HUES48 (cell line): ENCODE measurements at regions not wholly inside any gene's neighbourhood (a gene's known extent, or its start where the extent isn't known, plus 50 kb on each side); places are given as distances from the start of the nearest gene placed in this dataset.
"Not testable (repeated sequence)": the region's sequence is repeated elsewhere in the genome, so short reads cannot be mapped to it uniquely, and the experiment has no call there.

Experiments used
- H3K27ac ChIP-seq: one replicate; pipeline ENCODE4 v1.7.0; 2013; ENCODE audit warnings: low read depth, low read length, inconsistent platforms
- H3K27me3 ChIP-seq: 2 replicates; pipeline ENCODE4 v1.6.1; 2013; ENCODE audit warnings: mild to moderate bottlenecking, low read length; ENCODE audit not compliant: control insufficient read depth, insufficient read depth
- H3K36me3 ChIP-seq: 2 replicates; pipeline ENCODE4 v1.6.1; 2013; ENCODE audit warnings: low read length; ENCODE audit not compliant: control insufficient read depth, insufficient read depth
- H3K4me1 ChIP-seq: 2 replicates; pipeline ENCODE4 v1.6.1; 2013; ENCODE audit warnings: mild to moderate bottlenecking, low read length; ENCODE audit not compliant: control insufficient read depth, insufficient read depth
- H3K4me3 ChIP-seq: 2 replicates; pipeline ENCODE4 v1.5.1; 2013; ENCODE audit warnings: mild to moderate bottlenecking, low read depth, low read length
- H3K9ac ChIP-seq: 2 replicates; pipeline ENCODE4 v1.6.1; 2013; ENCODE audit warnings: mild to moderate bottlenecking, low read depth, low read length, moderate library complexity
- H3K9me3 ChIP-seq: 2 replicates; pipeline ENCODE4 v1.6.1; 2013; ENCODE audit warnings: low read length; ENCODE audit not compliant: control insufficient read depth, insufficient read depth

- Histone ChIP-seq H3K9me3 (no peaks in the 10 kb centered on the region), H3K4me3 (no peak overlapping the region), H3K9ac (no peak overlapping the region), H3K27ac (no peak overlapping the region), H3K27me3 (no peaks in the 10 kb centered on the region), H3K36me3 (no peaks in the 10 kb centered on the region), H3K4me1 (peaks cover 8% of the 10 kb centered on the region)
These were observed 404.2 kb upstream of the CDIN1 start for GRCh38 chr15:36175186-36175740.

- Histone ChIP-seq H3K9me3 (no peaks in the 10 kb centered on the region), H3K27ac (no peak overlapping the region), H3K4me1 (peaks cover 8% of the 10 kb centered on the region), H3K36me3 (no peaks in the 10 kb centered on the region), H3K27me3 (no peaks in the 10 kb centered on the region), H3K4me3 (no peak overlapping the region), H3K9ac (no peak overlapping the region)
These were observed 403.6 kb upstream of the CDIN1 start for GRCh38 chr15:36175741-36176291.

GRCh38 chr15:36177590-36178302 lies 401.7 kb upstream of the CDIN1 start:
- H3K27ac ChIP-seq: no peak overlapping the region

GRCh38 chr15:36178303-36178633 lies 401.2 kb upstream of the CDIN1 start:
- Histone ChIP-seq H3K36me3 (no peaks in the 10 kb centered on the region), H3K4me1 (peaks cover 8% of the 10 kb centered on the region), H3K9ac (no peak overlapping the region), H3K9me3 (no peaks in the 10 kb centered on the region), H3K27me3 (no peaks in the 10 kb centered on the region), H3K4me3 (no peak overlapping the region), H3K27ac (no peak overlapping the region)

More at GRCh38 chr15:36177590-36178302, 401.7 kb upstream of the CDIN1 start:
- Histone ChIP-seq H3K27me3 (no peaks in the 10 kb centered on the region), H3K4me3 (no peak overlapping the region), H3K4me1 (peaks cover 8% of the 10 kb centered on the region), H3K36me3 (no peaks in the 10 kb centered on the region), H3K9me3 (no peaks in the 10 kb centered on the region), H3K9ac (no peak overlapping the region)

GRCh38 chr15:36183201-36183600 lies 396.2 kb upstream of the CDIN1 start:
- H3K9ac ChIP-seq: no peak overlapping the region
- no peaks in the 10 kb centered on the region for H3K4me1 ChIP-seq
- H3K36me3 ChIP-seq: no peaks in the 10 kb centered on the region
- H3K27me3 ChIP-seq: no peaks in the 10 kb centered on the region
- H3K4me3 ChIP-seq: no peak overlapping the region
- H3K27ac ChIP-seq: no peak overlapping the region
- H3K9me3 ChIP-seq: no peaks in the 10 kb centered on the region

- Histone ChIP-seq H3K9ac (no peak overlapping the region), H3K4me1 (no peaks in the 10 kb centered on the region), H3K27ac (no peak overlapping the region), H3K4me3 (no peak overlapping the region), H3K36me3 (no peaks in the 10 kb centered on the region), H3K27me3 (no peaks in the 10 kb centered on the region), H3K9me3 (no peaks in the 10 kb centered on the region)
These were observed 394.0 kb upstream of the CDIN1 start for GRCh38 chr15:36185438-36185837.

GRCh38 chr15:36185845-36186244 lies 393.6 kb upstream of the CDIN1 start:
- no peaks in the 10 kb centered on the region for H3K4me1 ChIP-seq
- H3K9me3 ChIP-seq: no peaks in the 10 kb centered on the region
- H3K27ac ChIP-seq: no peak overlapping the region
- H3K27me3 ChIP-seq: no peaks in the 10 kb centered on the region
- no peak overlapping the region for H3K4me3 ChIP-seq
- no peak overlapping the region for H3K9ac ChIP-seq
- no peaks in the 10 kb centered on the region for H3K36me3 ChIP-seq

- no peak overlapping the region for H3K4me3 ChIP-seq
- H3K27ac ChIP-seq: no peak overlapping the region
- H3K9ac ChIP-seq: no peak overlapping the region
- no peaks in the 10 kb centered on the region for H3K4me1 ChIP-seq
- H3K36me3 ChIP-seq: no peaks in the 10 kb centered on the region
- H3K9me3 ChIP-seq: no peaks in the 10 kb centered on the region
- no peaks in the 10 kb centered on the region for H3K27me3 ChIP-seq
These were observed 393.1 kb upstream of the CDIN1 start for GRCh38 chr15:36186376-36186775.

- no peaks in the 10 kb centered on the region for H3K4me1 ChIP-seq
- H3K9ac ChIP-seq: no peak overlapping the region
- no peaks in the 10 kb centered on the region for H3K36me3 ChIP-seq
- H3K27ac ChIP-seq: no peak overlapping the region
- H3K27me3 ChIP-seq: no peaks in the 10 kb centered on the region
- no peaks in the 10 kb centered on the region for H3K9me3 ChIP-seq
- H3K4me3 ChIP-seq: no peak overlapping the region
These were observed 388.0 kb upstream of the CDIN1 start for GRCh38 chr15:36191459-36191858.

GRCh38 chr15:36195361-36196007 lies 383.9 kb upstream of the CDIN1 start:
- H3K4me1 ChIP-seq, H3K4me3 ChIP-seq, H3K27me3 ChIP-seq, H3K27ac ChIP-seq, H3K9ac ChIP-seq, H3K9me3 ChIP-seq, H3K36me3 ChIP-seq: not testable (repeated sequence)

GRCh38 chr15:36208868-36209582 lies 370.4 kb upstream of the CDIN1 start:
- Histone ChIP-seq H3K4me3 (no peak overlapping the region), H3K9ac (no peak overlapping the region), H3K36me3 (no peaks in the 10 kb centered on the region), H3K27ac (no peak overlapping the region), H3K27me3 (no peaks in the 10 kb centered on the region), H3K4me1 (peaks cover 2% of the 10 kb centered on the region; the same call in 1 of the 2 replicates), H3K9me3 (no peaks in the 10 kb centered on the region)
